ENCODE measurements at regions not wholly inside any gene's neighbourhood (a gene's known extent, or its start where the extent isn't known, plus 50 kb on each side); places are given as distances from the start of the nearest gene placed in this dataset.

GRCh38 chr5:43815497-43815896 is 212.5 kb downstream of the NNT start:
- no peaks in the 10 kb centered on the region for H3K4me1 ChIP-seq
- H3K36me3 ChIP-seq (replicated peaks in 1 of 2; ENCODE audit: insufficient read depth in 1 of 2, low read depth in 2 of 2): no peaks in the 10 kb centered on the region
- DNase-seq (no peak), ATAC-seq (no peak)
- no peaks in the 10 kb centered on the region for H3K27me3 ChIP-seq
- intact Hi-C loops (cut with DNase I): no loop called here
- no peak overlapping the region for H3K27ac ChIP-seq
- H3K9me3 ChIP-seq: peaks cover 0 to 20% (median 0%) of the 10 kb centered on the region in 3 donors
- H3K4me3 ChIP-seq: no peak overlapping the region
- TF ChIP-seq CTCF (IDR thresholded peaks at IDR 0.05) (no peak), POLR2A (IDR thresholded peaks at IDR 0.05) (no peak)

- Histone ChIP-seq H3K4me3 (no peak overlapping the region), H3K27ac (no peak overlapping the region), H3K9me3 (no peaks in the 10 kb centered on the region), H3K27me3 (no peaks in the 10 kb centered on the region), H3K36me3 (replicated peaks in 1 of 2; ENCODE audit: insufficient read depth in 1 of 2, low read depth in 2 of 2) (no peaks in the 10 kb centered on the region), H3K4me1 (no peaks in the 10 kb centered on the region)
- DNase-seq (no peak), ATAC-seq (no peak)
- intact Hi-C loops (cut with DNase I): no loop called here
- TF ChIP-seq POLR2A (IDR thresholded peaks at IDR 0.05) (no peak), CTCF (IDR thresholded peaks at IDR 0.05) (no peak)
These were observed 201.7 kb downstream of the NNT start for GRCh38 chr5:43804723-43805122.

- intact Hi-C loops (cut with DNase I): no loop called here
- 77 to 79% methylated on average over 3 of the region's 3 CpGs for WGBS, 2 donors
These were observed 201.1 kb downstream of the NNT start for GRCh38 chr5:43804041-43804440.

GRCh38 chr5:43802651-43803050 is 199.7 kb downstream of the NNT start:
- H3K27me3 ChIP-seq: no peaks in the 10 kb centered on the region
- DNase-seq (no peak), ATAC-seq (no peak)
- 79 to 82% methylated on average over 3 of the region's 3 CpGs for WGBS, 2 donors
- no peak overlapping the region for H3K4me3 ChIP-seq
- H3K27ac ChIP-seq: no peak overlapping the region
- intact Hi-C loops (cut with DNase I): no loop called here
- no peaks in the 10 kb centered on the region for H3K36me3 ChIP-seq (replicated peaks in 1 of 2; ENCODE audit: insufficient read depth in 1 of 2, low read depth in 2 of 2)
- no peaks in the 10 kb centered on the region for H3K4me1 ChIP-seq
- TF ChIP-seq CTCF (IDR thresholded peaks at IDR 0.05): no peak
- TF ChIP-seq POLR2A (IDR thresholded peaks at IDR 0.05): no peak
- H3K9me3 ChIP-seq: no peaks in the 10 kb centered on the region

More at GRCh38 chr5:43804041-43804440, 201.1 kb downstream of the NNT start:
- TF ChIP-seq CTCF (IDR thresholded peaks at IDR 0.05) (no peak), POLR2A (IDR thresholded peaks at IDR 0.05) (no peak)
- DNase-seq (no peak), ATAC-seq (no peak)
- Histone ChIP-seq H3K4me3 (no peak overlapping the region), H3K4me1 (no peaks in the 10 kb centered on the region), H3K27me3 (no peaks in the 10 kb centered on the region), H3K36me3 (replicated peaks in 1 of 2; ENCODE audit: insufficient read depth in 1 of 2, low read depth in 2 of 2) (no peaks in the 10 kb centered on the region), H3K9me3 (no peaks in the 10 kb centered on the region), H3K27ac (no peak overlapping the region)

- H3K27me3 ChIP-seq: no peaks in the 10 kb centered on the region
- H3K27ac ChIP-seq: no peak overlapping the region
- H3K9me3 ChIP-seq: no peaks in the 10 kb centered on the region
- ATAC-seq (no peak), DNase-seq (no peak)
- no peak overlapping the region for H3K4me3 ChIP-seq
- no peaks in the 10 kb centered on the region for H3K4me1 ChIP-seq
- WGBS, 2 donors: 56 to 74% methylated on average over 1 of the region's 1 CpG
- intact Hi-C loops (cut with DNase I): no loop called here
- no peak for TF ChIP-seq CTCF (IDR thresholded peaks at IDR 0.05)
- H3K36me3 ChIP-seq (replicated peaks in 1 of 2; ENCODE audit: insufficient read depth in 1 of 2, low read depth in 2 of 2): no peaks in the 10 kb centered on the region
These were observed 199.1 kb downstream of the NNT start for GRCh38 chr5:43802119-43802518.

Data from body of pancreas (tissue), 4 donors.